ENCODE measurements at regions not wholly inside any gene's neighbourhood (a gene's known extent, or its start where the extent isn't known, plus 50 kb on each side); places are given as distances from the start of the nearest gene placed in this dataset.

DNA sequence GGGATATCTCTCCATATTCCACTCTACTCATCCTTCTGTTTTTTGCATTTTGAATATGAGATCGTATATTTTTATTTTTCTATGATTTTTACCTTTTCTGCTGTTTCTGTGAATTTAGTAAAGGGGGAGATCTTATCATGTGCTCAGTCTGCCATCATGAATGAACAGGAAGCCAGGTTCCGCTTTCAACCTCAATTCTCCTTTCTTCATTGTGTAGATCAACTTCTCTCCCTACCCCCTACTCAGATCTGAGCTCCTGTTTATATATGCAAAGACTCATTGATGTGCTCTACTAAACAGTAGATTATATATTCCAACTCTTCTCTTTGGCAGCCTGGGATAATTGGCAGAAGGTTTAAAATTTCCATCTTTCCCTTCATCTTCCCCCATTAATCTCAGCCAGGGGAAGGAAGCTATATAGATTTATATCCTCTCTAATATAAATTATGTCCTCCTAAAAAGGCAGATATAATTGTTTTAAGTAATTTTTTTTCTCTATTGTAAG is 336.7 kb upstream of the PLET1 start:
- H2AFZ ChIP-seq (ENCODE audit: low read length) = no peak overlapping the region
- no TSS peak for BruUV-seq (replicated peaks)
- ChIA-PET POLR2A (no interaction called here), CTCF (ENCODE audit: low intra/inter-chr PET ratio, low total read pairs) (no interaction called here)
- H3K79me2 ChIP-seq (ENCODE audit: insufficient read depth, low read length) = no peaks in the 10 kb centered on the region
- WGBS (ENCODE audit: low lambda C conversion rate) = 4% methylated on average over 2 of the region's 2 CpGs
- no peak overlapping the region for H3K27ac ChIP-seq (ENCODE audit: extremely low read length, insufficient read depth, low read length)
- H3K4me2 ChIP-seq (ENCODE audit: low read depth, low read length) = no peak overlapping the region
- no peaks in the 10 kb centered on the region; a peak in 1 of 5 replicates for H3K27me3 ChIP-seq (ENCODE audit: control insufficient read depth in 1 of 2, insufficient read depth in 2 of 2, low read length in 2 of 2)
- H3K4me3 ChIP-seq (replicated peaks in 1 of 3; ENCODE audit: insufficient read depth in 1 of 3, low read depth in 2 of 3, low read length in 3 of 3) = no peak overlapping the region
- no peaks in the 10 kb centered on the region for H3K4me1 ChIP-seq (ENCODE audit: insufficient read depth, low read length)
- intact Hi-C loops (cut with micrococcal nuclease; ENCODE audit: unreplicated experiment) = no loop called here
- DNase-seq (ENCODE audit: low spot score) = no peak
- H3K9me3 ChIP-seq (ENCODE audit: low read length) = no peaks in the 10 kb centered on the region
- FAIRE-seq = no peak
- H3K36me3 ChIP-seq (replicated peaks in 1 of 2; ENCODE audit: control insufficient read depth in 1 of 2, insufficient read depth in 2 of 2, low read length in 2 of 2) = no peaks in the 10 kb centered on the region
- no peak for ATAC-seq
- in situ Hi-C loops (cut with HindIII; ENCODE audit: extremely low pct_ligation_motif_present, low pct_unique_long_range_greater_than_20kb) = no loop called here
- TF ChIP-seq, protein P1, sequence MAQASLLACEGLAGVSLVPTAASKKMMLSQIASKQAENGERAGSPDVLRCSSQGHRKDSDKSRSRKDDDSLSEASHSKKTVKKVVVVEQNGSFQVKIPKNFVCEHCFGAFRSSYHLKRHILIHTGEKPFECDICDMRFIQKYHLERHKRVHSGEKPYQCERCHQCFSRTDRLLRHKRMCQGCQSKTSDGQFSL (CRISPR knock-in tag; IDR thresholded peaks at IDR 0.05) = no peak
- no peak for TF ChIP-seq NCOA2 (CRISPR knock-in tag; IDR thresholded peaks at IDR 0.05)
- TF ChIP-seq, protein P2, sequence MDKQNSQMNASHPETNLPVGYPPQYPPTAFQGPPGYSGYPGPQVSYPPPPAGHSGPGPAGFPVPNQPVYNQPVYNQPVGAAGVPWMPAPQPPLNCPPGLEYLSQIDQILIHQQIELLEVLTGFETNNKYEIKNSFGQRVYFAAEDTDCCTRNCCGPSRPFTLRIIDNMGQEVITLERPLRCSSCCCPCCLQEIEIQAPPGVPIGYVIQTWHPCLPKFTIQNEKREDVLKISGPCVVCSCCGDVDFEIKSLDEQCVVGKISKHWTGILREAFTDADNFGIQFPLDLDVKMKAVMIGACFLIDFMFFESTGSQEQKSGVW (CRISPR knock-in tag; IDR thresholded peaks at IDR 0.05; ENCODE audit: borderline replicate concordance) = no peak
- TF ChIP-seq ZNF546 (CRISPR knock-in tag; conservative IDR thresholded peaks at IDR 0.05) = no peak
- no peak for TF ChIP-seq CBX2 (IDR thresholded peaks at IDR 0.05; ENCODE audit: low read depth, low read length)
- TF ChIP-seq CBX2 (CRISPR knock-in tag; IDR thresholded peaks at IDR 0.05; ENCODE audit: low read depth) = no peak
- no peak for TF ChIP-seq POGZ (CRISPR knock-in tag; IDR thresholded peaks at IDR 0.05)
- no peak for TF ChIP-seq TOPORS (CRISPR knock-in tag; IDR thresholded peaks at IDR 0.05)
- TF ChIP-seq ZMAT5 (CRISPR knock-in tag; IDR thresholded peaks at IDR 0.05; ENCODE audit: borderline replicate concordance, low read depth) = no peak
- TF ChIP-seq, protein P3, sequence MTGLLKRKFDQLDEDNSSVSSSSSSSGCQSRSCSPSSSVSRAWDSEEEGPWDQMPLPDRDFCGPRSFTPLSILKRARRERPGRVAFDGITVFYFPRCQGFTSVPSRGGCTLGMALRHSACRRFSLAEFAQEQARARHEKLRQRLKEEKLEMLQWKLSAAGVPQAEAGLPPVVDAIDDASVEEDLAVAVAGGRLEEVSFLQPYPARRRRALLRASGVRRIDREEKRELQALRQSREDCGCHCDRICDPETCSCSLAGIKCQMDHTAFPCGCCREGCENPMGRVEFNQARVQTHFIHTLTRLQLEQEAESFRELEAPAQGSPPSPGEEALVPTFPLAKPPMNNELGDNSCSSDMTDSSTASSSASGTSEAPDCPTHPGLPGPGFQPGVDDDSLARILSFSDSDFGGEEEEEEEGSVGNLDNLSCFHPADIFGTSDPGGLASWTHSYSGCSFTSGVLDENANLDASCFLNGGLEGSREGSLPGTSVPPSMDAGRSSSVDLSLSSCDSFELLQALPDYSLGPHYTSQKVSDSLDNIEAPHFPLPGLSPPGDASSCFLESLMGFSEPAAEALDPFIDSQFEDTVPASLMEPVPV (CRISPR knock-in tag; IDR thresholded peaks at IDR 0.05) = no peak
- TF ChIP-seq HHEX (CRISPR knock-in tag; IDR thresholded peaks at IDR 0.05) = no peak
- H3K9ac ChIP-seq (ENCODE audit: insufficient read depth, low read depth, low read length) = no peak overlapping the region
- H4K20me1 ChIP-seq (ENCODE audit: insufficient read depth, low read length) = no peaks in the 10 kb centered on the region

All from HepG2 (cell line).